Mesothelial cell of epicardium (in vitro differentiated cells): ENCODE measurements at regions not wholly inside any gene's neighbourhood (a gene's known extent, or its start where the extent isn't known, plus 50 kb on each side); places are given as distances from the start of the nearest gene placed in this dataset.

ENCODE experiments used
- DNase-seq, 2 experiments: peaks; one replicate each; pipeline ENCODE4 v3.0.0; 2021; ENCODE audit warnings: low spot score in 2 of 2; ENCODE audit not compliant: unreplicated experiment in 2 of 2
- H3K27ac Mint-ChIP-seq: 2 replicates; pipeline ENCODE4 v1.8.0; 2021; ENCODE audit warnings: mixed read lengths
- H3K27me3 Mint-ChIP-seq: 2 replicates; pipeline ENCODE4 v1.8.0; 2021; ENCODE audit warnings: low read depth, mixed read lengths
- H3K36me3 Mint-ChIP-seq: 2 replicates; pipeline ENCODE4 v1.8.0; 2021; ENCODE audit warnings: mixed read lengths
- H3K4me1 Mint-ChIP-seq: 2 replicates; pipeline ENCODE4 v1.8.0; 2021; ENCODE audit warnings: mixed read lengths
- H3K4me3 Mint-ChIP-seq: 2 replicates; pipeline ENCODE4 v1.8.0; 2021; ENCODE audit warnings: mild to moderate bottlenecking, moderate library complexity, mixed read lengths
- H3K9me3 Mint-ChIP-seq: 2 replicates; pipeline ENCODE4 v1.8.0; 2021; ENCODE audit warnings: mixed read lengths
- CTCF ChIP-seq: fragments of 200-600 bp; sonication (generic); IDR thresholded peaks from one replicate; pipeline ENCODE4 v1.5.0; 2021; ENCODE audit warnings: antibody characterized with exemption; ENCODE audit not compliant: unreplicated experiment

- TF ChIP-seq CTCF, result no peak
- H3K9me3 Mint-ChIP-seq, result no peaks in the 10 kb centered on the region
- H3K36me3 Mint-ChIP-seq, result no peaks in the 10 kb centered on the region
- no peaks in the 10 kb centered on the region for H3K27me3 Mint-ChIP-seq
- H3K4me3 Mint-ChIP-seq, result no peak overlapping the region
- DNase-seq, result no peak
- peaks cover 3% of the 10 kb centered on the region for H3K4me1 Mint-ChIP-seq
- no peak overlapping the region for H3K27ac Mint-ChIP-seq
Measured at GRCh38 chr2:167490455-167490854, 602.2 kb downstream of the XIRP2 start.

GRCh38 chr2:167489325-167489724 lies 601.0 kb downstream of the XIRP2 start:
- Mint-ChIP-seq H3K36me3 (no peaks in the 10 kb centered on the region), H3K9me3 (no peaks in the 10 kb centered on the region), H3K27ac (no peak overlapping the region), H3K4me1 (peaks cover 6% of the 10 kb centered on the region), H3K27me3 (no peaks in the 10 kb centered on the region), H3K4me3 (no peak overlapping the region)
- no peak for TF ChIP-seq CTCF
- no peak for DNase-seq

- no peak for TF ChIP-seq CTCF
- Mint-ChIP-seq H3K36me3 (no peaks in the 10 kb centered on the region), H3K27ac (no peak overlapping the region), H3K4me1 (peaks cover 5% of the 10 kb centered on the region), H3K4me3 (no peak overlapping the region), H3K9me3 (peaks cover 4% of the 10 kb centered on the region), H3K27me3 (no peaks in the 10 kb centered on the region)
- DNase-seq, result no peak
Measured at GRCh38 chr2:167487728-167488127, 599.4 kb downstream of the XIRP2 start.

- Mint-ChIP-seq H3K27ac (peak overlapping the region; percentile 25), H3K36me3 (no peaks in the 10 kb centered on the region), H3K9me3 (peaks cover 4% of the 10 kb centered on the region), H3K4me1 (peaks cover 6% of the 10 kb centered on the region), H3K4me3 (no peak overlapping the region), H3K27me3 (no peaks in the 10 kb centered on the region)
- DNase-seq, result no peak
- no peak for TF ChIP-seq CTCF
Measured at GRCh38 chr2:167484875-167485274, 596.6 kb downstream of the XIRP2 start.

DNA sequence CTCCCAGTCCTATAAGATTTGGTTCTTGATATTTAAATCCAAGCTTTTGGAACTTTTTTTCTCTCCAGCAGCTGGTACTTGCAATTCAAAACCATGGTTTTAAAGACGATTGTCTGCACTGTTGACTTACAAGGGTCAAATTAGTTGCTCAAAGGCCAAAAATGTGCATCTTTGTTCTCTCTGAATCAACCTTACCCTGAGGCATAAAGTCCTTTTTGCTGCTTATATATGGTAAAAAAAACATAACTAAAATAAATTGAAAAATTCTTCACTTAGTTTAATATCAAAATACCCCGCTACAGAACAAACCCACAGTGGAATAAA lies 592.7 kb downstream of the XIRP2 start:
- no peak for TF ChIP-seq CTCF
- Mint-ChIP-seq H3K9me3 (peaks cover 4% of the 10 kb centered on the region), H3K27ac (no peak overlapping the region), H3K4me3 (no peak overlapping the region), H3K36me3 (no peaks in the 10 kb centered on the region), H3K4me1 (peaks cover 13% of the 10 kb centered on the region), H3K27me3 (no peaks in the 10 kb centered on the region)
- no peak for DNase-seq
